Lung (tissue), 11 donors: ENCODE measurements at regions not wholly inside any gene's neighbourhood (a gene's known extent, or its start where the extent isn't known, plus 50 kb on each side); places are given as distances from the start of the nearest gene placed in this dataset.

Source experiments
- ATAC-seq: fragments of 200-7000 bp; cut with Tn5 transposase; one replicate; pipeline ENCODE4 v1.9.1; 2020; ENCODE audit warnings: moderate number of reproducible peaks; ENCODE audit not compliant: insufficient read depth, low FRiP score
- DNase-seq, 3 donors: peaks; one replicate each; pipeline ENCODE4 v3.0.0-alpha.2; 2013 to 2017
- H3K27ac ChIP-seq, 2 donors: one replicate each; pipeline ENCODE4 v1.5.1; 2013; ENCODE audit warnings: mild to moderate bottlenecking in 2 of 2, moderate library complexity in 2 of 2, control low read depth in 1 of 2, inconsistent platforms in 1 of 2, low read depth in 1 of 2, low read length in 1 of 2
- H3K27me3 ChIP-seq, 3 donors: one replicate each; pipeline ENCODE4 v1.5.1; 2013; ENCODE audit warnings: low read length in 2 of 3; ENCODE audit not compliant: control insufficient read depth in 3 of 3, insufficient read depth in 3 of 3
- H3K36me3 ChIP-seq, 4 donors: one replicate each; pipeline ENCODE4 v1.5.1; 2013; ENCODE audit warnings: low read length in 4 of 4, mild to moderate bottlenecking in 1 of 4, moderate library complexity in 1 of 4; ENCODE audit not compliant: control insufficient read depth in 4 of 4, insufficient read depth in 4 of 4
- H3K4me1 ChIP-seq, 5 donors: one replicate each; pipeline ENCODE4 v1.5.1; 2013; ENCODE audit warnings: low read length in 5 of 5, mild to moderate bottlenecking in 2 of 5, moderate library complexity in 1 of 5; ENCODE audit not compliant: control insufficient read depth in 5 of 5, insufficient read depth in 5 of 5
- H3K4me3 ChIP-seq: one replicate; pipeline ENCODE4 v1.5.1; 2013; ENCODE audit warnings: mild to moderate bottlenecking, control low read depth, moderate library complexity
- H3K9ac ChIP-seq, 2 donors: one replicate each; pipeline ENCODE4 v1.5.1; 2013; ENCODE audit warnings: low read length in 2 of 2, control low read depth in 1 of 2; ENCODE audit not compliant: insufficient read depth in 1 of 2
- H3K9me3 ChIP-seq, 4 donors: one replicate each; pipeline ENCODE4 v1.5.1; 2013; ENCODE audit warnings: low read length in 3 of 4, mild to moderate bottlenecking in 1 of 4, moderate library complexity in 1 of 4; ENCODE audit not compliant: control insufficient read depth in 4 of 4, insufficient read depth in 3 of 4
- WGBS, 2 donors: extraction: QIAGEN DNeasy Blood & Tissue Kit; methylation state at CpG; one replicate each; pipeline ENCODE4 v1.1.7; 2013; 5-methylcytosine and 5-hydroxymethylcytosine counted together
- TF ChIP-seq, protein P1 (sequence below): IDR thresholded peaks from 2 replicates; pipeline ENCODE4 v1.5.1; 2012; ENCODE audit warnings: mild to moderate bottlenecking; ENCODE audit errors: control extremely low read depth, extremely low read depth
- donor health status: control.
- donor health status: control.
- donor health status: Bipolar disorder and iron deficiency.
- donor health status: healthy.
- donor health status: DM: yes; HTN: yes; CAD: no.

DNA sequence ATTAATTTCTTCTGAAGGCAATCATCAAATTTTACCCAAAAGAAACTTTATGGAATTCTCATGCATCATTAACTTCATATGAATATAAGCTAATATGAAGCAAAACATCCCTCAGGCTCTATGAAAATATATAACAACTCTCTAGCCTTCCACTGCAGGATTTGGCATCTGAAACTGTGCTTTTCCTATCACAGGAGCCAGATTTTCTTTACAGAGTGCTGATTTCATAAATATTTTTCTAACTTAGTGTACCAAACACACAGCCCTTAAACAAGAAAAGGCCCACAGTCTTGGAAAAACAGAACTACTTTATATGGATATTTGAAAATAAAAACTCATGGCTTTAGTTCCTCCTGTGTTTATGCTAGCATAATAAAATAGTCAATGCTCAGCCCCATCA lies 559.5 kb upstream of the CHRM3 start:
- Histone ChIP-seq H3K9ac (no peak overlapping the region), H3K27ac (no peak overlapping the region), H3K36me3 (no peaks in the 10 kb centered on the region), H3K27me3 (no peaks in the 10 kb centered on the region), H3K4me3 (no peak overlapping the region), H3K4me1 (no peaks in the 10 kb centered on the region), H3K9me3 (peaks cover 0 to 16% (median 6%) of the 10 kb centered on the region in 4 donors)
- DNase-seq (peak in 1 of 3 donors; percentile 1), ATAC-seq (no peak)
- TF ChIP-seq, protein P1, sequence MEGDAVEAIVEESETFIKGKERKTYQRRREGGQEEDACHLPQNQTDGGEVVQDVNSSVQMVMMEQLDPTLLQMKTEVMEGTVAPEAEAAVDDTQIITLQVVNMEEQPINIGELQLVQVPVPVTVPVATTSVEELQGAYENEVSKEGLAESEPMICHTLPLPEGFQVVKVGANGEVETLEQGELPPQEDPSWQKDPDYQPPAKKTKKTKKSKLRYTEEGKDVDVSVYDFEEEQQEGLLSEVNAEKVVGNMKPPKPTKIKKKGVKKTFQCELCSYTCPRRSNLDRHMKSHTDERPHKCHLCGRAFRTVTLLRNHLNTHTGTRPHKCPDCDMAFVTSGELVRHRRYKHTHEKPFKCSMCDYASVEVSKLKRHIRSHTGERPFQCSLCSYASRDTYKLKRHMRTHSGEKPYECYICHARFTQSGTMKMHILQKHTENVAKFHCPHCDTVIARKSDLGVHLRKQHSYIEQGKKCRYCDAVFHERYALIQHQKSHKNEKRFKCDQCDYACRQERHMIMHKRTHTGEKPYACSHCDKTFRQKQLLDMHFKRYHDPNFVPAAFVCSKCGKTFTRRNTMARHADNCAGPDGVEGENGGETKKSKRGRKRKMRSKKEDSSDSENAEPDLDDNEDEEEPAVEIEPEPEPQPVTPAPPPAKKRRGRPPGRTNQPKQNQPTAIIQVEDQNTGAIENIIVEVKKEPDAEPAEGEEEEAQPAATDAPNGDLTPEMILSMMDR = no peak

DNA sequence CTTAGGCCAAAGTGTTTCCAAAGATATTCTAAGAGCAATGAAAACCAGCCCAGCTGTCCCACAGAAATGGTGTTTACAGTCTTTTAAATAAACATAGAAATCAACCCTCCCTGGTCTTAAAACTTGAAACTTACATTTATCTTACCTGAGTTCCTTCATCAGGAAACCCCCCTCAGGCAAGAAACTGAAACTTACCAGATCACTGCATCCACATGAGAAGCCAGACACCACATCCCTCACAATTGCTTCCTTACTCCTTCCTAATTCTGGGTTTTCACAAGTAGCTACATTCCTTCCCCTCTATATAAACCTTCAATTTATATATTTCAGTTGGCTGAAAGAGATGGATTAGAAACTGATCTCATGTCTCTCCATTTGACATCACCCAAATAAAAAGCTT lies 563.0 kb upstream of the CHRM3 start:
- TF ChIP-seq, protein P1 = no peak

DNA sequence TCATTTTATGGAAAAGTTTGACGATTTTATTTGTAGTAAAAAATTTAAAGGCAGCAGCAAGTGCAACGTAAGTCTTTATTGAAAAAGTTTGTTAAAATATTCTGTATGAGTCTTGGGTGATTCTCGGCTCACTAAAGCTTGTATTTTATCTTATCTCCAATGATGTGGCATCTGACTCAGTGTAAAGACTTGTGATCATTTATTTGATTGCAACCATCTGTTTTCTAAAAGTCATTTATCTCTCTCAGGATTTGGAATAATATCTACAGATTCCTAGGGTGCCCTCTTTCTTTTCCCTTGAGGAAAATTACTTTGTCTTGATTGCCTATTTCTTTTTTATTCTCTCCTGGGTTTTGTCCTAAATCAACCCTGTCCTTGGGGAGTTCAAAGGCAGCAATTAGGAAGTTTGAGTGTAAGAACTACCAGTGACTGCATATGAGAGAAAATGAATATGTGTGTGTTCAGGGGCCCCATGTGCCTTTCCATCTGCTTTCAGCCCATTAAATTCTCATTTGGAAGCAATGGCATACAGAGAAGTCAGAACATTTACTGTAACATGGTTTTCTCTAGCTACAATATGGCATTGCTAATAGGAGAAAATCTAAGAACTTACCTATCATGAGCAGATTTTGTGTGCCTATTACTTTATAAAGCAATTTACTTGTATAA lies 575.0 kb upstream of the CHRM3 start:
- Histone ChIP-seq H3K9ac (no peak overlapping the region), H3K27me3 (no peaks in the 10 kb centered on the region), H3K36me3 (no peaks in the 10 kb centered on the region), H3K9me3 (no peaks in the 10 kb centered on the region), H3K4me3 (no peak overlapping the region), H3K4me1 (no peaks in the 10 kb centered on the region), H3K27ac (no peak overlapping the region)
- TF ChIP-seq, protein P1 = no peak
- no peak for ATAC-seq
- peak in 1 of 3 donors; percentile 3 for DNase-seq
- WGBS, 2 donors = 63 to 79% methylated on average over 3 of the region's 3 CpGs

More for the DNA sequence above, 563.0 kb upstream of the CHRM3 start:
- ATAC-seq (no peak), DNase-seq (no peak)
- H3K36me3 ChIP-seq = no peaks in the 10 kb centered on the region
- no peak overlapping the region for H3K9ac ChIP-seq
- no peak overlapping the region for H3K27ac ChIP-seq
- no peaks in the 10 kb centered on the region for H3K27me3 ChIP-seq
- no peaks in the 10 kb centered on the region for H3K4me1 ChIP-seq
- H3K4me3 ChIP-seq = no peak overlapping the region
- H3K9me3 ChIP-seq = peaks cover 0 to 2% (median 0%) of the 10 kb centered on the region in 4 donors

DNA sequence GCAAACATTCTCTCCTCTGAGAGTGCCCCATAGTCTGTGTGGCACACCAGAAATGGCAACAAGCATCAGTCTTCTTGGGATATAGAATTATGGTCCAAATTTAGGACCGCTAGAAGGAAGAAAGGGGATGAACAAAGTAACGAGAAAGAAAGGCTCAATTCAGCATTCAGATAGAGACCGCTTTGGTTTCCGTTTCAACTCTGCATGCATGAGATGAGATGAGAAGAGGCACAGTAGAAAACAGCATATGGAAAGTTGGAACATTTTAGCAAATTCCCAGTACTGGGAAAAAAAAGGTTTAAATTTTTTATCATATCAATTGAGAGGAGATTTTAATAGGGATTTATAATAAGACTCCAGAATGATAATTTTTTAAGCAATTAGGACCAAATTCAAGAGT lies 595.5 kb upstream of the CHRM3 start:
- DNase-seq = no peak
- peaks cover 0 to 4% (median 0%) of the 10 kb centered on the region in 5 donors for H3K4me1 ChIP-seq
- 92 to 93% methylated on average over 4 of the region's 4 CpGs for WGBS, 2 donors
- H3K36me3 ChIP-seq = no peaks in the 10 kb centered on the region
- H3K27ac ChIP-seq = no peak overlapping the region
- H3K9ac ChIP-seq = no peak overlapping the region
- no peaks in the 10 kb centered on the region for H3K27me3 ChIP-seq
- H3K4me3 ChIP-seq = no peak overlapping the region
- TF ChIP-seq, protein P1 = no peak
- no peaks in the 10 kb centered on the region for H3K9me3 ChIP-seq
- no peak for ATAC-seq
